Brain pericyte (primary cell): ENCODE measurements at regions not wholly inside any gene's neighbourhood (a gene's known extent, or its start where the extent isn't known, plus 50 kb on each side); places are given as distances from the start of the nearest gene placed in this dataset.
A peak's percentile ranks its signal among the peaks of the same experiment; 100 is the strongest.
"Not testable (repeated sequence)": the region's sequence is repeated elsewhere in the genome, so short reads cannot be mapped to it uniquely, and the experiment has no call there.

Experiments
- DNase-seq: peaks from one replicate; pipeline ENCODE4 v3.0.0-alpha.2; 2012; ENCODE audit warnings: low read depth, low spot score

DNA sequence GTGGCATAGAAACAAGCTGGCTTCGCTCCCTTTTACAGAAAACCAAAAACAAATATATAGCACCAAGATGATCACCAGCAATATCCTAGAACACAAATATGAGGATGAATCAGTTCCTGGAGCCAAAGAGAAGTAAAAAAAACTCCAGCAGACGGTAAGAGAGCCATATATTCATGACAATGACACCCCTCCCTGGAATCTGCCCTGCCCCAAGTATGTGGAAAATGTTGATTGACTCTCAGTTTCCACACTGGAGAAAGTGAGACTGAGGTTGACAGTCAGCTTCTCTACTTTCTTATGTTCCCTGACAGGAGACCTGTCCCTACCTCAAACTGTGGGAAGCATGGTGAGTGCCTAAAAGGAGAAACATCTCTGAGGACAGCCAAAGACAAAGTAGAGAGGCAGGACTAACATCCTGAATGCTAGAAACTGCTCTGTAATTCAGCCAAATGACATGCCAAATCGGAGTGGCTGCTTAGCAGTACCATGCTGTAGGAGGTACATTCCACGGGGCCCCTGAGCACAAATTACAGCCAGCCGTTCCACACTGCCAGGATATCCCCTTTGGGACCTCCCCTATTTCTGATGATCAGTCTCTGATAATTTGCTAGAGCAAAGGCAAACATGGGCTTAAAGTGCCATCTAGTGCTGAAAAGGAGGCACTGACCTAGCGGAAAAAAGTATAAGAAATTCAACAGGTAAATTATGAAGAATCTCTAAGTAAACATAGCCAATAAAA is 424.0 kb upstream of the RGMB start:
- no peak for DNase-seq

DNA sequence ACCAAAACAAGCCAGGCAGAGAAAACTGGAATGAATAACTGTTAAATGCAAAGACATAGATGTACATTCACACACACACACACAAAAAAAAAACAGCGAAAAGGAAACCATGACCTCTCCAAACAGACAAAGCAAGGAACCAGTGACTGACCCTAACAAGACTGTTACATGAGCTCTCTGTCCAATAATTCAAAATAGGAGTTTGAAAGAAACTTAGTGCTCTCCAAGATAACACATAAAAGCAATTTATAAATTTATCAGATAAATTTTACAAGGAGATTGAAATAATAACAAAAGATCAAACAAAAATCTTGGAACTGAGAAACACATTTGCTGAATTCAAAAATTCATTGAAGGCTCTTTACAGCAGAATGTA is 423.5 kb upstream of the RGMB start:
- DNase-seq: no peak

DNA sequence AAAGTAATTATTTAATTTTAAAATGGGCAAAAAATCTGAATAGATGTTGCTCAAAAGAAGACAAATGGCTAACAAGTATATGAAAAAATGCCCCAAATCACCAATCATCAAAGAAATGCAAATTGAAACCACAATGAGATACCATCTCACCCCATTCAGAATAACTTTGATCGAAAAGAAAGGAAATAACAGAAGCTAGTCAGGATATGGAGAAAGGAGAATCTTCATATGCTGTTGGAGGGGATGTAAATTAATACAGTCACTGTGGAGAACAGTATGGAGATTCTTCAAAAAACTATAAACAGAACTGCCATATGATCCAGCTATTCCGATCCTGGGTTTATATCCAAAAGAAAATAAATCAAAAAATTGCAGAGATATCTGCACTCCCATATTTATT is 418.5 kb upstream of the RGMB start:
- DNase-seq: no peak

DNA sequence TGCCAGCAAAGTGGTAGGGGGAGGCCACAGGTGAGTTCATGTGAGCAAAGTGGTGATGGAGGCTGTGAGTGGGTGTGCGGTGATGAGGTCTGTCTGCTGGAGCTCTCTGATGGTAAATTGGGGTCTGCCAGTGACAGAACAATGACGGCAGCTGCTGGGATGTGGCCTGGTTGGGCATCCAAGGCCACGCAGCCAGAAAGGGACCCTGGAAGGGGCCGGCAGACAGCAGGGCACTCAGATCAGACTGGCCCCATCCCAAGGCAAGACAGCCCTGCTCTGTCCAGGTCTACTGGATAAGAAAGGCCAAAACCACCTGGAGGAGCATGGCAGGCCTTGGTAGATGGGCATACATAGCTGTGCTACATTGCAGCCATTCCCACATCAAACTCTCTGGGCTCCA is 412.9 kb upstream of the RGMB start:
- no peak for DNase-seq

DNA sequence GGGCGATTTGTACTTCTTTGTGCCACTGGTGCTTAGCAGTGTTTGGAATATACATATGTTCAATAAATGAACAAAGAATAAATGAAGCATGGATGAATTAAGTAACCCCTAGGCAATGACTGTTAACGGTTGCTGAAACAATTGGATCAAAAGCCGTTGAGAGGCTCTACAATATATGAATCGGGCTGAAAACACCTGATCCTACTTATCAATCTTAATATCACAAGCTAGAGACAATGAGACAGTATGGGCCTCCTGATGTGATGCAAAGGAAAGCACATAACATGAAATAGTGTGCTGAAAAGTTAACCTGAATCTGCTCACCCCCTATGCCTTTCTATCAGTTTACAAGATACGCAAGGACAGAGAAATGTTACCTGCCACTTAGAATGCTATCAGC is 410.3 kb upstream of the RGMB start:
- no peak for DNase-seq

DNA sequence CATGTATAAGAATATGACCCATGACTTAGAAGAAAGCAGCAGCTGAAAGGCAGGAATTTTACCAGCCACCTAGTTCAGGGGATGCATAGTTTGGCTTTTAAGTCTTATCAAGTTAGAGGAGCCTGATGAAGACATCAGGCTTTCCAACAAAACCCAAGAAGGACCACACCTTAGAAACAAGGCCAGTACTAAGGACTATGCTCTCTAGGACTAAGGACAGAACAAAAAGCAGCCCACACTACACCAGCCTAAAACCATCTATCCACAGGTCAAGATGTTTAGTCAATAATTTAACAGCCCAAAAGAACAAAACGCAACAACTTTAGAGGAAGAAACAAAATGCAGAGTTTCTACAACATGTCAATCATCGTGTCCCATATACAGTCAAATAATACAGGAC is 408.9 kb upstream of the RGMB start:
- DNase-seq: no peak

DNA sequence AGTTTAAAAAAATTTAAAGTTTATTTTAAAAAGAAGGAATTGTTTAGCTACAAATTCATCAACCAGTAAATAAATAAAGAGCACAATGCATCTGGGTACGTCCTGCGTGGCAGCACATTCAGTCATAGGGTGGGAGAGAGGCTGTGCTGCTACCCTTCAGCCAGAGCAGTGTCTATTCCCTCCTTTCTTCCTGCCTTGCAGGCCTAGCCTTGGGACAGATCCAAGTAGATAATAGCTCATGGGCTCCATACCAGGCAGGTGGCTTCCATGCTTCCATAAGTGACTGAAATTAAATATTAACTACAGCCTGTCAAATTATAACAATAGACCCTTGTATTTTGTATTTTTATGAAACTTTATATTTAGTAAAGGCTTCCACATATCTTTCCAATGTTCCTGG is 408.3 kb upstream of the RGMB start:
- no peak for DNase-seq

DNA sequence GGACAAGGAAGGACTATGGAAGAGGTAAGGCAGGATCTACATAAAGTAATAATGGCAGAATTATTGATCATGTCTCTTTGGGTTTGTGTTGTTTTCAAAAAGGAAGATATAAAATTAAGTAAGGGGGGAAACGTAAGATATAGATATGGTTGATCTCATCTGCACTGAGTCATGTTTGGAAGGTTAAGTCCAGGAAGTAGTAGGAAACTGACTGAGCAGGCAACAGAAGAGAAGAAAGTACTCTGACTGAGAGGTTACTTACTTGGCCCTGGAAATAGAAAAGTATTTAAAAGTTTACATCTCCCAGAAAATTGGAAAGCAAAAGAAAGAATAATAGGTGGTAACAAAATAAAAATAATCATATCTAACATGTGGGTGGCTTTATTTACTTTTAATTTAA is 405.3 kb upstream of the RGMB start:
- DNase-seq: no peak

DNA sequence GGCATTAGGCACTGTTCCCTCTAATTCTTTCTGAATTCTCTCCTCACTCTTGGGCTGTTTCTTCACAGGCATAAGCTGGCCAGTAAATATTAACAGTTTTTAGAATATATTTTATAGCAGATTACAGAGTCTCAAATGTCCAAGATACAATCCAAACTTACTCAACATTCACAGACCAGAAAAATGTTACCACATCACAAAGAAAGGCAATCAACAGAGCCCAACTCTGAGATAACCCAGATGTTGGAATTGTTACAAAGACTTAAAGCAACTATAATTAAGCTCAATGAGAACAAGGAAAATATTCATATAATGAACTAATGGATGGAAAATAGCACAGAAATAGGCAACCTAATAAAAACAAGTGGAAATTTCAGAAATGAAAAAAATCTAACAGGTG is 401.1 kb upstream of the RGMB start:
- no peak for DNase-seq

DNA sequence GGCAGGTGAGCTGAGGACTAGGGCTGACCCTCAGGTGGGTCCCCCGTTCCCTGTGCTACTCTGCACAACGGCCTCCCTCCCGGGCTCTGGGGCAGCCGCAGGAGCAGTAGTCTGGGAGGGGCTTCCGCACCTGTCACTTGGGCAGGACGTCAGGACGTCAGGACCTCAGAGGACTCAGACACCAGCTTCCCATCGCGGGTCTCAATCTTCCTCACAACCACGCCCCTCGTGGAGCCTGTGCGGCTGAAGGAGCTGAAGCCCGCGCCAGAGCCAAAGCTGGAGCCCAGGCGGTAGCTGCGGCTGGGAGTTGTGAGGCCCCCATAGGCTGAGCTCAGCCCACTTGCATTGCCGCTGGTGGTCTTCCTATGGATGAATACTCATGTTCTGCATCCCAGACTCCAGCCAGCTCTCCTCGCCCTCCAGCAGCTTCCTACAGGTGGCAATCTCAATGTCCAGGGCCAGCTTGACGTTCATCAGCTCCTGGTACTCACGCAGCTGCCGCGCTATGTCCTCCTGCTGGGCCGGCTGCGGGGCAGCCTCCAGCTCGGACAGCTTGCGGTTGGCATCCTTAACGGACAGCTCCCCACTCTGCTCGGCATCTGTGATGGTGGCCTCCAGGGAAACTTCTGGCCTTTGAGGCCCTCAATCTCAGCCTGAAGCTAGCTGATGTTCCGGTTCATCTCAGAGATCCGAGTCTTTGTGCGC is 381.4 kb upstream of the RGMB start:
- no peak for DNase-seq

DNA sequence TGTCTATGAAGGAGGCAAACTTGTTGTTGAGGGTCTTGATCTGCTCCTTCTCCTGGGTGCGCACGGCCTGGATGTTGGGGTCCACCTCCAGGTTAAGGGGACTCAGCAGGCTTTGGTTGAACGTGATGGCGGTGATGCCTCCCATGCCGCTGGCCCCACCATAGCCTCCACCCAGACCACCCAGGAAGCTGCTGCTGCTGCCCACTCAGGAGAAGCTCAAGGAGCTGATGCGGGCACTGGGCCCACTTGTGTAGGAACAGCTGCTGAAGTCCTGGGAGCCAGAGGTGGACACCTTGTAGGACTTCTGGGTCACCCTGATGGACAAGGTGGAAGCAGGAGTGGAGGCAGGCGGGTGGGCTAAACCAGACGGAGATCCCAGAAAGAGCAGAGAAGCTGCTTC is 380.3 kb upstream of the RGMB start:
- DNase-seq: not testable (repeated sequence)

DNA sequence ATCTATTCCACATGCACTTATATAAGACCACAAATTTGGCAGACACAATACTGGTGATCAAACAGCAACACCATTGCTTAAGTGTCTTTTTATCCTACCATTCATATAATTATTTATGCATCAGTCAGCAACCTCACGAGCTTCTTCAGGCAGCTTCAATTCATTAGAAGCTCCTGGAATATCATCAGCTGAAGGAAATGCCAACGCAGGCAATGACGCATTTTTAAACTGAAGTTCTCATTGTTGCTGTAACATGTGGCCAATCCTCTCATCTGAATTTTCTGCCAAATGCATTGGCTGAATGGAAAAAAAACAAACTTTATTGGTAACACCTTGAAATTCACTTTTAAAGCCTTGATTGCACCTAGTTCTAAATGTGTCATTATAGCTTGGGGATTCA is 376.4 kb upstream of the RGMB start:
- no peak for DNase-seq

DNA sequence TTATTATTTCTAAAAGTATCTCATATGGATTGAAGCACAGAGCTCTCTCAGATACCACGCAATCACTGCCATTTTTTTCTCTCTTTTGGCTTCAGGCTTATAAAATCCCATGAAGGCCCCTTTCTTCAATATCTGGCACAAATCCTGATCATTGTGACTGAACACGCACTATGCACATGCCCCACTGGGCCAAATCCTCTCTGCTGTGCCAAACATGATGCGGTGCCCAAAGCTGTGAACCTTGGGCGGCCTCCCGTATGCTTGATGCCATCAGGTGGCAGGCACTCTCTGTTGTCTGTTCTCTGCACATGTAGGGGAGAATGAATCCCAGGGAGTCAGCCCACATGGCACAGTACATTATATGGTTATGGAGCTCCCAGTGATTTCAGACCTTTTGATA is 375.0 kb upstream of the RGMB start:
- no peak for DNase-seq

DNA sequence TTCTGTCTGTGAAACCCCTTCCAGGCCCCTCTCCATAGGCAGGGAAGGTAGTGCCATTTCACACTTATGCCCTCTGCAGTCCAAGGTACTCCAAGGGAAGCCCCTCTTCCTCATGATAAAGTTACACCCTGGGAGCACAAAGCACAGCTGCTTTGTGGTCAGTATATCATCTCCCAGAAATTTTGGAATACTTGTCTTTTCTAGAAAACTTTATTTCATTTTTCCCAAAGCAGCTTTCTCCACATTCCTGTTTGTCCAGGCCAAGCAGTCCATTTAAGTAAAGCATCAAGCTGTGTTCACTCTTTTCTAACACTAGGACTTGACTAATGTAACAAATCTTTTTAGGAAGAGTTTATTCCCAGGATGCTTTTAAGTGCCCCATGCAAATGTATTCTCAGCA is 371.8 kb upstream of the RGMB start:
- DNase-seq: no peak

DNA sequence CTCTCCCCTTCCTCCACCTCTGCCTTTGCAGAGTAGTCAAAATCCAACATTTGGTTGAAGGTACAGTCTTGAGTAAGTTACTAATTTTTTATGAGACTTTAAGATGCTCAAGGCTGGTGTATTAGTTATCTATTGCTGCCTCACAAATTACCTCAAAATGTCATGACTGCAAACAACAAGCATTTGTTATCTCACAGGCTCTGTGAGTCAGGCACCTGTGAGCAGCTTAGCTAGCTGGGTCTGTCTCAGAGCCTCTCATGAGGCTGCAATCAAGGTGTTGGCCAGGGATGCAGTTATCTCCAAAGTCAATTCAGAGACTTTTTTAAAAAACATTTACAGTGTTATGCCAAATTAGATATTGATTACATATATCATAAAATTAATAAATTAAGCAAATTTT is 371.3 kb upstream of the RGMB start:
- DNase-seq: no peak

DNA sequence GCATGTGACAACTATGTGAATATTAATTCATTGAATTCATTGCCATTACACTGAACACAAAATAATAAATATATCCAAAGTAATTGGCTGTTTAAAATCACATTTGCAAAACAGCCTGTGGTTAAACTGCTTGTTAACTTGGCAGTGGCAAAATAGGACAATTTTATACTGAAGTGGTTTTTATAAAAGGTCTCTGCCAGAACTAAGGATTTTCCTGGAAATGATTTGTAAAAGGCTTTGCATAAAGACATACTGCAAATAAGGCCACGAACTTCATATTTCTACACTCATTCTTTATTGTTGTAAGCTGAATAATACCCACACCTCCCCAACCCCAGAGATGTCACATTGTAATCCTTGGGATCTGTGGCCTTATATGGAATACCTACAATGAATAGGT is 370.3 kb upstream of the RGMB start:
- no peak for DNase-seq

DNA sequence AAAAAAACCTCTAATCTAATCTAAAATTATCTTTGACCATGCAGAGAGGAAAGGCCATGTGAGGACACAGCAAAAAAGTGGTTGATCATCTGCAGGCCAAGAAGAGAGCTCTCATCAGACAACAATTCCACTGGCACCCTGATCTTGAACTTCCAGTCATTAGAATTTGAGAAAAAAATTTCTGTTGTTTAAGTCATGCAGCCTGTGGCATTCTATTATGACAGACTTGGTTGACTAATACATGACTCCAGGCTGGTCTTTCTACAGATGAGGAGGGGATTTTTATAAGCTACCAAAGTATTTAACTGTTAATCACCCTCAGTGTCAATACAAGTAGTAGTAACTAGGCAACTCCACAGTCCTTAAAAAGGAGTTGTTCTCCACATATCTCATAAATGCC is 358.5 kb upstream of the RGMB start:
- no peak for DNase-seq

DNA sequence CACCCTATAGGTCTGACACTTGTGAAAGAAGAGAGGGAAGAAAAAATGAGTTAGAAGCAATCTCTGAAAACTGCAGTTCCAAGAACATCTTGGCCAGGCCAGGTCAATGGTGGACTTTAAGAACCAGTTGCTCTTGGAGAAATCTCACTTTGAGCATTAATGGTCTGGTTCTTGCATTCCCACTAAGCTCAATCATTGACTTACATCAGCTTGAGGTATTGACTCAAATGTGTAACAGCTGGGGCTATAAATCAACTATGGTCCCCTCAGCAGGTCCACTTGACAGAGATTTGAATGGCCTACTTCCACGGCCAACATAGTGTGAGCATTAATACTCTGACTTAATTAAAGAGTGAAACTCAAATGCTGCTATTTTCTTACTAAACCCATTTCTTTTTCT is 357.8 kb upstream of the RGMB start:
- no peak for DNase-seq

DNA sequence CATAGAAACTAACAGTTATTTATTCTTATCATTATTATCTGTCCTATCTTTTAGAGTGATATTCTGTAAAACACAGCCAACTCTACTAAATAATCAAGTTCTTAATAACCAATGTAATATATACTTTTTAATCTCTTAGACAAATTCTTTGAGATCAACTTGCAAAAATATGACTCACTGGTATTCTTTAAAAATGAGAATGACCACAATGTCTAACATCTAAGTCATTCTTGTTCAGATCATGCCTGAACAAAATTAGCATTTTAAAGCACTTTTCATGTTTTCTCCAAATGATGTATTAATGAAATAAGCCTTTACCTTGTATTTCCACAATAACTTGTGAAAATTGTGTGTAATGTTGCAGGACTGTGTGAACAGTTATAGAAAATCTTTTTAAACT is 356.9 kb upstream of the RGMB start:
- no peak for DNase-seq

DNA sequence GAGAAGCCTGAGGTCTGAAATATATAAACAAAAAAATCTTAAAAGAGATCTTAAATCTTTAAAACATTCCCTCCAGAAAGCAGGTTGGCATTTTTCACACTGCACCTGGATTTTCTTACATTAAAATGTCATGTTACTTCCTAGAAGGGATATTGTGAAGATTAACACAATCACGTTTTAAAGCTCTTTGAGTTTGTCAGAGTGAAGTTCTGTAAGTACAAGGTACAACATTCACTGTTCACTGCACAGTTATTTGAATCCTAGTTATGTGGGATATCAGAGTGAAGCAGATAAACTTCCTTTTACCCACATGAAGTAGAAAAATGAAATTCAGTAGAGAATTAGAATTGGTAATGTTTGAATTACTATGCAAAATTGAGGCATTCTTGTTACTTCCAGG is 353.6 kb upstream of the RGMB start:
- DNase-seq: no peak

DNA sequence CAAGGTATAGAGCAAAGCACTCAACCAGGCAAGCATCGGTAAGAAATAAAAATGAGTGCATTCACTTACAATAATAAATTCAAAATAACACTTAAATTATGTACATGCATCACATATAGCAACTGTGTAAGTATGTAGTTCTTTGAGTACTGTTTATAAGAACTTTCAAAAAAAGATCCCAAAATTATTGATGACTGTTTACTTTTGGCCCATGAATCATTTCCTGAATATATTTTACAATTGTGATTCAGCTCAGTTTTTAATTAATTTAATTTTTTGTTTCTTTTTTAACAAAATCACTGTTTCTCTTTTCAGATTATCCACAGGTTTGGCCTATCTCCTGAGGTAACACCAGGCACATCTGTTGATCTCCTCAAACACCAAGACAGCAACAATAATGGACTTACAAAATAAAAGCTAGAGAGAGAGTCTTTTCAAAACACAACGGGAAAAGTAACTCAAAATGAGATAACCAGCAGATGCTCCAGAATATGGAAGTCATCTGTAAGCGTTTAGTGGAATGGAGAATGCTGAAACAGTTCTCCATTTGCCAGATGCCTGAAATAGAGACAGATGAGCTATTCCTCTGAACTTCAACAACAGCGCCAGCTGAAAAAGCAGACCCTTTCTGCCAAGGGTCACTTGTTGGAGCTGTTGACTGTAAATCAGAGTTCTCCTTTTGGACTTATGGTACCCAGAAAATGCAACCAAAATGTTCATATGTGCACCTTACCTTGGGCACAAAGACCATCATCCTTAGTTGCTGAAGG is 348.6 kb upstream of the RGMB start:
- DNase-seq: peak; percentile 88

DNA sequence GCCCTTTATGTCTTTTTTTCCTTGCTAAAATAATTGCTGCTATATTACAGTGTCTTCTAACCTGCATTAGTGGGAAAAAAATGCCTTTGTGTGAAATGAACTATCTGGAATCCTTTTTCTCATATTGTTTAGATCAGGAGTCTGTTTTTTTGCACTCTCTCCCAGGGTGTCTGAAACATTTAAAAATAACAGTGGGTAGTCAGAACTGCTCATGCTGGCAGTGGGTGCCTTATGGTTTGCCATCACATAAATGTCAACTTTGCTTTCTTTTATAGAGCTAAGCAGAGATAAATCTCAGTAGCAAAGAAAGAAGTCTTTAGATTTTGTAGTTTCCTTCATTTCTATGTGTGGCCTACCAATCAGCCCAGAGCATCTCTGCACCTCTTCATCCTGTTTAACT is 347.8 kb upstream of the RGMB start:
- DNase-seq: peak; percentile 43

DNA sequence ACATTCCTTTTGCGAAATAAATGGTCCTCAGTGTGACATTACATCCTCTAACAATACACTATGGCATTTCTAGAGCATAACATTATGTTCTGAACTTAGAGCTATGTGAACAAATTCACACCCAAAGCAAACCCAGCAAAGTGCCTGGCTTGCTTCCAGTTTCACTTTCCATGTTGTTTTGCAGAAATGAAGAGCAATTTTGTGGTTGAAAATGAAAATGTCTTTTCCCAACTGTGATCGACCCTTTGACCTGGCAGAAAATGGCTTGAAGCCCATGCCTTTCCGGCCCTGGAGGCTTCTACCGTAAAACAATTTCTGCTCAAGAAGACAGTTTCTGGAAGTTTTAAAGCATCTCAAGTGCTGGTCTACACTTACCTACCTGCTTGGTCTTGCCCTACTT is 344.7 kb upstream of the RGMB start:
- peak; percentile 73 for DNase-seq
